Mesenchymal stem cell (in vitro differentiated cells and primary cell): ENCODE measurements at regions not wholly inside any gene's neighbourhood (a gene's known extent, or its start where the extent isn't known, plus 50 kb on each side); places are given as distances from the start of the nearest gene placed in this dataset.
A peak's percentile ranks its signal among the peaks of the same experiment; 100 is the strongest.

Experiments
- DNase-seq: peaks from one replicate; pipeline ENCODE4 v3.0.0-alpha.2; 2013
- H2AFZ ChIP-seq: one replicate; pipeline ENCODE4 v1.6.1; 2013; ENCODE audit warnings: low read depth, mild to moderate bottlenecking, control low read depth, inconsistent platforms, low read length, moderate library complexity
- H2AK5ac ChIP-seq: 2 replicates; pipeline ENCODE4 v1.6.1; 2013; ENCODE audit warnings: low read length, moderate library complexity, mild to moderate bottlenecking, inconsistent platforms; ENCODE audit not compliant: severe bottlenecking
- H2BK120ac ChIP-seq: one replicate; pipeline ENCODE4 v1.6.1; 2013; ENCODE audit warnings: low read depth, mild to moderate bottlenecking, inconsistent platforms, low read length, moderate library complexity
- H2BK12ac ChIP-seq, 2 experiments: one replicate each; pipeline ENCODE4 v1.6.1; 2013; ENCODE audit warnings: inconsistent platforms in 2 of 2, low read length in 2 of 2, mild to moderate bottlenecking in 2 of 2, moderate library complexity in 2 of 2, control low read depth in 1 of 2
- H2BK15ac ChIP-seq: one replicate; pipeline ENCODE4 v1.6.1; 2013; ENCODE audit warnings: mild to moderate bottlenecking, low read depth, inconsistent platforms; ENCODE audit not compliant: poor library complexity, severe bottlenecking
- H2BK5ac ChIP-seq: 2 replicates; pipeline ENCODE4 v1.6.1; 2013; ENCODE audit warnings: low read depth, mild to moderate bottlenecking, low read length, control low read depth, inconsistent platforms; ENCODE audit not compliant: poor library complexity, severe bottlenecking
- H3K14ac ChIP-seq, 2 experiments: one replicate each; pipeline ENCODE4 v1.6.1; 2013; ENCODE audit warnings: inconsistent platforms in 2 of 2, low read length in 2 of 2, control low read depth in 1 of 2, mild to moderate bottlenecking in 1 of 2, moderate library complexity in 1 of 2
- H3K18ac ChIP-seq, 2 experiments: one replicate each; pipeline ENCODE4 v1.6.1; 2013; ENCODE audit warnings: inconsistent platforms in 2 of 2, low read length in 2 of 2, control low read depth in 1 of 2, low read depth in 1 of 2, mild to moderate bottlenecking in 1 of 2
- H3K23ac ChIP-seq, 2 experiments: one replicate each; pipeline ENCODE4 v1.6.1; 2013; ENCODE audit warnings: inconsistent platforms in 2 of 2, low read length in 2 of 2, mild to moderate bottlenecking in 2 of 2, moderate library complexity in 2 of 2, control low read depth in 1 of 2
- H3K27ac ChIP-seq: 2 replicates; pipeline ENCODE4 v1.5.1; 2013; ENCODE audit warnings: mild to moderate bottlenecking, moderate library complexity, low read length, control low read depth, inconsistent platforms; ENCODE audit not compliant: poor library complexity, severe bottlenecking
- H3K27me3 ChIP-seq, 2 experiments: 2 replicates each; pipeline versions ENCODE4 v1.6.1 to v1.7.0; 2013; ENCODE audit warnings: low read length in 2 of 2, mild to moderate bottlenecking in 2 of 2, moderate library complexity in 2 of 2, control low read depth in 1 of 2, inconsistent platforms in 1 of 2; ENCODE audit not compliant: control insufficient read depth in 1 of 2, insufficient read depth in 1 of 2
- H3K36me3 ChIP-seq, 2 experiments: 2 replicates each; pipeline versions ENCODE4 v1.6.1 to v1.7.0; 2013; ENCODE audit warnings: low read length in 2 of 2, control low read depth in 1 of 2, inconsistent platforms in 1 of 2, low read depth in 1 of 2, mild to moderate bottlenecking in 1 of 2; ENCODE audit not compliant: insufficient read depth in 2 of 2, control insufficient read depth in 1 of 2
- H3K4ac ChIP-seq, 2 experiments: one replicate each; pipeline ENCODE4 v1.6.1; 2013; ENCODE audit warnings: inconsistent platforms in 2 of 2, low read length in 2 of 2, mild to moderate bottlenecking in 2 of 2, moderate library complexity in 2 of 2, control low read depth in 1 of 2, low read depth in 1 of 2
- H3K4me1 ChIP-seq: 2 replicates; pipeline ENCODE4 v1.6.1; 2013; ENCODE audit warnings: low read depth, low read length, control low read depth; ENCODE audit not compliant: control insufficient read depth, insufficient read depth
- H3K4me2 ChIP-seq: 2 replicates; pipeline ENCODE4 v1.6.1; 2013; ENCODE audit warnings: low read length, mild to moderate bottlenecking, inconsistent platforms; ENCODE audit not compliant: poor library complexity, severe bottlenecking
- H3K4me3 ChIP-seq, 2 experiments: 2 replicates each; pipeline versions ENCODE4 v1.5.1 to v1.7.0; 2013; ENCODE audit warnings: low read length in 2 of 2, mild to moderate bottlenecking in 2 of 2, control low read depth in 1 of 2, low read depth in 1 of 2; ENCODE audit not compliant: insufficient read depth in 1 of 2
- H3K79me1 ChIP-seq: replicated peaks from 2 replicates; pipeline ENCODE4 v1.6.1; 2013; ENCODE audit warnings: mild to moderate bottlenecking, control low read depth, low read length, inconsistent platforms; ENCODE audit not compliant: poor library complexity, severe bottlenecking
- H3K9ac ChIP-seq: 2 replicates; pipeline ENCODE4 v1.7.0; 2013; ENCODE audit warnings: mild to moderate bottlenecking, low read length, moderate library complexity
- H3K9me3 ChIP-seq: 2 replicates; pipeline ENCODE4 v1.7.0; 2013; ENCODE audit warnings: mild to moderate bottlenecking, low read length; ENCODE audit not compliant: control insufficient read depth
- H4K8ac ChIP-seq: one replicate; pipeline ENCODE4 v1.6.1; 2013; ENCODE audit warnings: inconsistent platforms, mild to moderate bottlenecking, low read length, moderate library complexity
- H4K91ac ChIP-seq: one replicate; pipeline ENCODE4 v1.6.1; 2013; ENCODE audit warnings: mild to moderate bottlenecking, low read length, inconsistent platforms
- WGBS: methylation state at CpG from one replicate; pipeline ENCODE4 v1.1.7; 2013; ENCODE audit warnings: mixed read lengths; 5-methylcytosine and 5-hydroxymethylcytosine counted together

GRCh38 chr16:64532117-64532516 lies 589.7 kb downstream of the CDH11 start:
- Histone ChIP-seq H3K4me1 (no peaks in the 10 kb centered on the region), H2BK5ac (no peak overlapping the region), H3K36me3 (no peaks in the 10 kb centered on the region), H3K14ac (no peak overlapping the region), H3K4me3 (no peak overlapping the region), H3K27me3 (no peaks in the 10 kb centered on the region), H2AK5ac (no peak overlapping the region), H3K9ac (no peak overlapping the region), H3K18ac (no peak overlapping the region), H3K4ac (no peak overlapping the region), H3K9me3 (no peaks in the 10 kb centered on the region), H3K79me1 (no peaks in the 10 kb centered on the region), H3K4me2 (no peak overlapping the region), H4K8ac (no peak overlapping the region), H2AFZ (no peak overlapping the region), H2BK15ac (no peak overlapping the region), H2BK120ac (no peak overlapping the region), H3K23ac (no peak overlapping the region), H4K91ac (no peak overlapping the region), H3K27ac (no peak overlapping the region), H2BK12ac (no peak overlapping the region)
- 89% methylated on average over 2 of the region's 3 CpGs for WGBS
- no peak for DNase-seq

GRCh38 chr16:64531401-64531800 lies 590.5 kb downstream of the CDH11 start:
- peak; percentile 30 for DNase-seq
- Histone ChIP-seq H3K18ac (peak overlapping the region in 1 of 2 experiments; percentile 17), H2BK15ac (no peak overlapping the region), H3K9me3 (no peaks in the 10 kb centered on the region), H3K14ac (no peak overlapping the region), H2AK5ac (no peak overlapping the region), H3K27me3 (no peaks in the 10 kb centered on the region), H3K23ac (no peak overlapping the region), H3K4ac (no peak overlapping the region), H3K4me3 (no peak overlapping the region), H3K4me2 (no peak overlapping the region), H4K91ac (no peak overlapping the region), H3K79me1 (no peaks in the 10 kb centered on the region), H4K8ac (no peak overlapping the region), H2BK12ac (no peak overlapping the region), H2BK5ac (no peak overlapping the region), H3K36me3 (no peaks in the 10 kb centered on the region), H3K9ac (no peak overlapping the region), H3K27ac (no peak overlapping the region), H2BK120ac (no peak overlapping the region), H3K4me1 (no peaks in the 10 kb centered on the region), H2AFZ (no peak overlapping the region)
- 55% methylated on average over 2 of the region's 3 CpGs for WGBS

DNA sequence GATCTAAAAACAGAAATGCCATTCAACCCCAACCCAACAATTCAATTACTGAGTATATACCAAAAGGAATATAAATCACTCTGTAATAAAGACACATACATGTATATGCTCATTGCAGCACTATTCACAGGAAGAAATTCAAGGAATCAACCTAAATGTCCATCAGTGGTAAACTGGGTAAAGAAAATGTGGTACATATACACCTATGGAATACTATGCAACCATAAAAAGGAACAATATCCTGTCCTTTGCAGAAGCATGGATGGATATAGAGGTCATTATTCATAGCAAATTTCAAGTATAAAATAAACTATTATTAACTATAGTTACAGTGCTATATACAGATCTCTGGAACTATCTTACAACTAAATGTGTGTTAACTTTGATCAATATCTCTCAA lies 599.3 kb downstream of the CDH11 start:
- Histone ChIP-seq H3K4me1 (no peaks in the 10 kb centered on the region), H3K4me3 (no peak overlapping the region), H3K4me2 (no peak overlapping the region), H3K4ac (no peak overlapping the region), H3K9ac (no peak overlapping the region), H2BK15ac (no peak overlapping the region), H4K91ac (no peak overlapping the region), H3K27me3 (no peaks in the 10 kb centered on the region), H3K79me1 (no peaks in the 10 kb centered on the region), H4K8ac (no peak overlapping the region), H3K23ac (no peak overlapping the region), H3K27ac (no peak overlapping the region), H2BK12ac (no peak overlapping the region), H2BK5ac (no peak overlapping the region), H3K14ac (no peak overlapping the region), H3K18ac (no peak overlapping the region), H2AK5ac (no peak overlapping the region), H2AFZ (no peak overlapping the region), H2BK120ac (no peak overlapping the region), H3K36me3 (no peaks in the 10 kb centered on the region), H3K9me3 (no peaks in the 10 kb centered on the region)
- DNase-seq, result no peak

GRCh38 chr16:64513871-64514270 lies 608.0 kb downstream of the CDH11 start:
- H3K4me3 ChIP-seq, result no peak overlapping the region
- H2BK15ac ChIP-seq, result no peak overlapping the region
- no peaks in the 10 kb centered on the region for H3K27me3 ChIP-seq
- H2AK5ac ChIP-seq, result no peak overlapping the region
- no peak for DNase-seq
- no peaks in the 10 kb centered on the region for H3K4me1 ChIP-seq
- H2AFZ ChIP-seq, result no peak overlapping the region
- 94% methylated on average over 1 of the region's 2 CpGs for WGBS
- no peak overlapping the region for H2BK5ac ChIP-seq
- no peak overlapping the region for H3K18ac ChIP-seq
- no peak overlapping the region for H3K27ac ChIP-seq
- no peak overlapping the region for H3K4ac ChIP-seq
- no peaks in the 10 kb centered on the region for H3K9me3 ChIP-seq
- H3K4me2 ChIP-seq, result no peak overlapping the region
- H2BK120ac ChIP-seq, result no peak overlapping the region
- H2BK12ac ChIP-seq, result no peak overlapping the region
- H3K23ac ChIP-seq, result no peak overlapping the region
- no peak overlapping the region for H3K9ac ChIP-seq
- no peaks in the 10 kb centered on the region for H3K36me3 ChIP-seq
- no peak overlapping the region for H3K14ac ChIP-seq
- H4K91ac ChIP-seq, result no peak overlapping the region
- no peaks in the 10 kb centered on the region for H3K79me1 ChIP-seq
- no peak overlapping the region for H4K8ac ChIP-seq
